ENCODE measurements at regions not wholly inside any gene's neighbourhood (a gene's known extent, or its start where the extent isn't known, plus 50 kb on each side); places are given as distances from the start of the nearest gene placed in this dataset.

GRCh38 chr4:52196606-52197130, 145.6 kb downstream of the SPATA18 start:
- CTCF ChIA-PET = no interaction called here
- H3K4me3 ChIP-seq (replicated peaks in 1 of 2; ENCODE audit: low read depth in 1 of 2, low read length in 2 of 2) = no peak overlapping the region

More at GRCh38 chr4:52196606-52197130, 145.6 kb downstream of the SPATA18 start:
- no peak for ATAC-seq
- no peak for DNase-seq (ENCODE audit: low read depth, low spot score)
- Histone ChIP-seq H3K4me1 (ENCODE audit: control insufficient read depth in 1 of 2, insufficient read depth in 2 of 2, low read length in 2 of 2) (no peaks in the 10 kb centered on the region), H3K9me3 (ENCODE audit: control insufficient read depth in 1 of 2, insufficient read depth in 1 of 2, low read depth in 1 of 2, low read length in 2 of 2) (no peaks in the 10 kb centered on the region), H4K20me1 (ENCODE audit: insufficient read depth) (no peaks in the 10 kb centered on the region), H3K79me2 (ENCODE audit: insufficient read depth, low read length) (no peaks in the 10 kb centered on the region), H3K36me3 (ENCODE audit: control insufficient read depth in 1 of 2, insufficient read depth in 2 of 2, low read length in 2 of 2) (no peaks in the 10 kb centered on the region), H3K9me2 (ENCODE audit: insufficient read depth) (no peaks in the 10 kb centered on the region), H3K9ac (ENCODE audit: low read length) (no peak overlapping the region), H3K4me2 (ENCODE audit: low read length) (no peak overlapping the region), H3K27ac (ENCODE audit: low read depth, low read length) (no peak overlapping the region), H3K27me3 (ENCODE audit: insufficient read depth, low read length) (0 out of 2 replicates have a peak, but pooled peaks cover 11% of the 10 kb centered on the region), H2AFZ (ENCODE audit: low read depth, low read length, poor library complexity, severe bottlenecking) (no peak overlapping the region)
- ChIA-PET RAD21 (ENCODE audit: low non-redundant PET in 1 of 2, low total read pairs in 2 of 2, uncharacterized antibody in 2 of 2, unreplicated experiment in 2 of 2) (no interaction called here), POLR2A (no interaction called here)
- TF ChIP-seq ATF3 (IDR thresholded peaks at IDR 0.05) = no peak
- no peak for TF ChIP-seq RAD21 (IDR thresholded peaks at IDR 0.05; ENCODE audit: low read depth)
- no peak for TF ChIP-seq POLR2A (IDR thresholded peaks at IDR 0.05; ENCODE audit: borderline replicate concordance, extremely low read depth, insufficient read depth, insufficient read length)
- no peak for TF ChIP-seq YY1 (IDR thresholded peaks at IDR 0.05; ENCODE audit: extremely low read depth, insufficient replicate concordance, low read depth, low read length)
- TF ChIP-seq EZH2phosphoT487 (IDR thresholded peaks at IDR 0.05; ENCODE audit: borderline replicate concordance) = no peak
- no peak for TF ChIP-seq SRF (IDR thresholded peaks at IDR 0.05; ENCODE audit: low read depth)
- TF ChIP-seq JUND (IDR thresholded peaks at IDR 0.05) = no peak
- TF ChIP-seq CTCF (IDR thresholded peaks at IDR 0.05 in 2 of 3, conservative IDR thresholded peaks at IDR 0.05 in 1 of 3; ENCODE audit: borderline replicate concordance in 1 of 3, insufficient read depth in 1 of 3, low read depth in 2 of 3, low read length in 2 of 3) = no peak
- TF ChIP-seq ZNF274 (IDR thresholded peaks at IDR 0.05; ENCODE audit: low read depth, low read length) = no peak
- TF ChIP-seq EGR1 (IDR thresholded peaks at IDR 0.05; ENCODE audit: low read depth) = no peak
- no peak for TF ChIP-seq ZFX (IDR thresholded peaks at IDR 0.05)
- TF ChIP-seq EZH2 (IDR thresholded peaks at IDR 0.05) = no peak
- no TSS peak for BruUV-seq (replicated peaks)
- intact Hi-C loops (cut with micrococcal nuclease) = no loop called here
